Small intestine (tissue), 7 donors: ENCODE measurements at regions not wholly inside any gene's neighbourhood (a gene's known extent, or its start where the extent isn't known, plus 50 kb on each side); places are given as distances from the start of the nearest gene placed in this dataset.
"Not testable (repeated sequence)": the region's sequence is repeated elsewhere in the genome, so short reads cannot be mapped to it uniquely, and the experiment has no call there.

Experiments used
- DNase-seq, 2 donors: peaks; one replicate each; pipeline versions ENCODE4 v3.0.0 to v3.0.0-alpha.2; 2013
- FAIRE-seq: peaks from 2 replicates; lab custom pipeline; 2012; peaks lifted over from hg19 to GRCh38; lab: Jason Lieb, UNC
- H3K27ac ChIP-seq, 3 donors: one replicate each; pipeline ENCODE4 v1.5.1; 2013; ENCODE audit warnings: low read length in 2 of 3, mild to moderate bottlenecking in 2 of 3, control low read depth in 1 of 3, inconsistent platforms in 1 of 3, low read depth in 1 of 3, moderate library complexity in 1 of 3
- H3K27me3 ChIP-seq, 3 donors: one replicate each; pipeline ENCODE4 v1.6.1; 2013; ENCODE audit warnings: low read length in 3 of 3, inconsistent platforms in 1 of 3; ENCODE audit not compliant: control insufficient read depth in 3 of 3, insufficient read depth in 3 of 3
- H3K36me3 ChIP-seq, 3 donors: one replicate each; pipeline ENCODE4 v1.6.1; 2013; ENCODE audit warnings: low read length in 3 of 3, inconsistent platforms in 1 of 3, low read depth in 1 of 3, mild to moderate bottlenecking in 1 of 3, moderate library complexity in 1 of 3; ENCODE audit not compliant: control insufficient read depth in 3 of 3, insufficient read depth in 2 of 3
- H3K4me1 ChIP-seq, 3 donors: one replicate each; pipeline ENCODE4 v1.6.1; 2013; ENCODE audit warnings: low read length in 2 of 3, inconsistent platforms in 1 of 3, low read depth in 1 of 3, mild to moderate bottlenecking in 1 of 3, moderate library complexity in 1 of 3; ENCODE audit not compliant: control insufficient read depth in 3 of 3, insufficient read depth in 2 of 3
- H3K4me3 ChIP-seq, 3 donors: one replicate each; pipeline ENCODE4 v1.5.1; 2013; ENCODE audit warnings: low read length in 3 of 3, control low read depth in 1 of 3, inconsistent platforms in 1 of 3, low read depth in 1 of 3, mild to moderate bottlenecking in 1 of 3, moderate library complexity in 1 of 3
- H3K9me3 ChIP-seq, 2 donors: one replicate each; pipeline ENCODE4 v1.6.1; 2013; ENCODE audit warnings: low read depth in 1 of 2, low read length in 1 of 2; ENCODE audit not compliant: control insufficient read depth in 2 of 2, insufficient read depth in 1 of 2
- WGBS, 3 donors: extraction: QIAGEN DNeasy Blood & Tissue Kit; methylation state at CpG; one replicate each; pipeline ENCODE4 v1.1.7; 2013; 5-methylcytosine and 5-hydroxymethylcytosine counted together
- donor health status: healthy with polysubstance abuse.
- donor health status: control.
- donor health status: control.
- donor health status: Bipolar disorder and iron deficiency.
- donor health status: healthy.

DNA sequence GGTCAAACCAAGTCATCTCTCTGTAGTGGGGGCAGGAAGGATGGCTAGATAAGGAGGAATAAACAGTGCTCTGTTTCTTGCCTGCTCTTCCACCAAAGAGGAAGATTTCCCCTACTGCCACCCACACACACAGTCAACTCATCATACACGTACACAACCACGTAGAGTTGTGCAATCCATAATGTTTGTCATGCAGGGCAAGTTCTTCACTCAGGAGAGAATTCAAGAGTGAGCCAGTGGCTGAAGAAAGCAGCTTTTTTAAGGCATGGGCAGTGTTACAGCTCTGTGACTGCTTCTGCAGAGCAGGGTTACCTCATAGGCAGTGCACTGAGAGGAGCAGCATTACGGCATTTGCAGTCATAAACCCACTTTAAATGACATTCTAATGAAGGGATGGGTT lies 283.0 kb downstream of the RND3 start:
- DNase-seq (peak in 1 of 2 donors; percentile 32), FAIRE-seq (no peak)
- no peak overlapping the region for H3K4me3 ChIP-seq
- H3K27ac ChIP-seq = no peak overlapping the region
- H3K4me1 ChIP-seq = peaks cover 0 to 13% (median 0%) of the 10 kb centered on the region in 3 donors
- H3K9me3 ChIP-seq = no peaks in the 10 kb centered on the region
- WGBS, 3 donors = 68 to 69% (median 68%) methylated on average over 3 of the region's 3 CpGs
- no peaks in the 10 kb centered on the region for H3K36me3 ChIP-seq
- H3K27me3 ChIP-seq = peaks cover 0 to 2% (median 0%) of the 10 kb centered on the region in 3 donors

DNA sequence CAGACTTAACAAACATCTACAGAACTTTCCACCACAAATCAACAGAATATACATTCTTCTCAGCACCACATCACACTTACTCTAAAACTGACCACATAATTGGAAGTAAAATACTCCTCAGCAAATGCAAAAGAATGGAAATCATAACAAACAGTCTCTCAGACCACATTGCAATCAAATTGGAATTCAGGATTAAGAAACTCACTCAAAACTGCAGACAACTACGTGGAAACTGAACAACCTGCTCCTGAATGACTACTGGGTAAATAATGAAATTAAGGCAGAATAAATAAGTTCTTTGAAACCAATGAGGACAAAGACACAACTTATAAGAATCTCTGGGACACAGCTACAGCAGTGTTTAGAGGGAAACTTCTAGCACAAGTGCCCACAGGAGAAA lies 292.7 kb downstream of the RND3 start:
- not testable (repeated sequence) for H3K27ac ChIP-seq, DNase-seq, H3K9me3 ChIP-seq, H3K27me3 ChIP-seq, H3K4me1 ChIP-seq, H3K36me3 ChIP-seq, FAIRE-seq, H3K4me3 ChIP-seq
- 74 to 89% (median 83%) methylated on average over 1 of the region's 1 CpG for WGBS, 3 donors

DNA sequence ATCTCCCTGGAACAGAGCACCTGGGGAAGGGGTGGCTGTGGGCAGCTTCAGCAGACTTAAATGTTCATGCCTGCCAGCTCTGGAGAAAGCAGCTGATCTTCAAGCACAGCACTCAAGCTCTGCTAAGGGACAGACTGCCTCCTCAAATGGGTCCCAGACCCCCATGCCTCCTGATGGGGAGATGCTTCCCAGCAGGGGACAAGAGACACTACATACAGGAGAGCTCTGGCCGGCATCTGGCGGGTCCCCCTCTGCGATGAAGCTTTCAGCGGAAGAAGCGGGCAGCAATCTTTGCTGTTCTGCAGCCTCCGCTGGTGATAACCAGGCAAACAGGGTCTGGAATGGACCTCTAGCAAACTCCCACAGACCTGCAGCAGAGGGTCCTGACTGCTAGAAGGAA lies 294.8 kb downstream of the RND3 start:
- Histone ChIP-seq H3K4me1 (no peaks in the 10 kb centered on the region), H3K4me3 (no peak overlapping the region), H3K9me3 (peaks cover 0 to 3% of the 10 kb centered on the region in 2 donors), H3K27ac (no peak overlapping the region), H3K27me3 (no peaks in the 10 kb centered on the region), H3K36me3 (no peaks in the 10 kb centered on the region)
- no peak for FAIRE-seq
- DNase-seq = no peak
- 94 to 99% (median 98%) methylated on average over 6 of the region's 6 CpGs for WGBS, 3 donors

DNA sequence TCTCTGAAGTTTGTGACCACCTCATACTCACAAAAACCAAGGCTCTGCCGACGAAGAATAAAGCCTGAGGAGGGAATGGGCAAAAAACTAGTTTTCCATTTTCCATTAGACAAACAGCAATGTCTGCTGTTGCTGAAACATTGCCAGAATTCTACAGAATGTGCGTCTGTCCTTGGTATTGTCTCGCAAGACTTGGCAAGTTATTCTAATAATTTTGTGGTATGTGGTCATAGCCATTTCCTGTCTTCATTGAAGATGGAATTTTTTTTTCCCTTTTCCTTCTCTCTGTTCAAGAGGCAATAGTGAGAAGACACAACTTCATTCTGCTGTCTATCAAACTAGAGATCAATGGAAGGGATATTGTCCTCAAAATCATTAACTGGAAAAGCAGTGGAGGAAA lies 296.1 kb downstream of the RND3 start:
- Histone ChIP-seq H3K9me3 (peaks cover 0 to 1% of the 10 kb centered on the region in 2 donors), H3K4me3 (no peak overlapping the region), H3K4me1 (no peaks in the 10 kb centered on the region), H3K27me3 (no peaks in the 10 kb centered on the region), H3K27ac (no peak overlapping the region), H3K36me3 (no peaks in the 10 kb centered on the region)
- DNase-seq (no peak), FAIRE-seq (no peak)
- WGBS, 3 donors = 73 to 88% (median 81%) methylated on average over 4 of the region's 4 CpGs

DNA sequence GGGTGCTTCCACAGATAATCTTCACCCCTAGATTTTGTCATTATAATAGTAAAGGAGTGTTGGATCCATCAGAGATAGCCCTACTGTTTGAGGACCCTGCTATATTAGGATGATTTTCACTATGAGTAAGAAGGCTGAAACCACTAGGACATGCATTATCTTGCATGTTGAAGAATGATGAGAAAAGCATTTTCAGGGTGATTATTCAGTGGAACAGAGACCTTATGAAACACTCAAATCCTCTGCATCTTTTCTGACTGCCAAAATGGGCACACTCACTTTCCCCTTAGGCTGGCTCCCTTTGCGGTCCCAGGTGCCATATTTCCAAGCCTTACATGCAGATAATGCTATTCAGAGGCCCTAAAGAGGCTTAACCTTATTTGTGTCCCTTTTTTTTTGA lies 296.9 kb downstream of the RND3 start:
- no peaks in the 10 kb centered on the region for H3K27me3 ChIP-seq
- no peak for DNase-seq
- H3K36me3 ChIP-seq = no peaks in the 10 kb centered on the region
- H3K4me1 ChIP-seq = no peaks in the 10 kb centered on the region
- WGBS, 3 donors = 78 to 94% (median 92%) methylated on average over 1 of the region's 1 CpG
- no peaks in the 10 kb centered on the region for H3K9me3 ChIP-seq
- no peak overlapping the region for H3K4me3 ChIP-seq
- FAIRE-seq = no peak
- H3K27ac ChIP-seq = no peak overlapping the region

DNA sequence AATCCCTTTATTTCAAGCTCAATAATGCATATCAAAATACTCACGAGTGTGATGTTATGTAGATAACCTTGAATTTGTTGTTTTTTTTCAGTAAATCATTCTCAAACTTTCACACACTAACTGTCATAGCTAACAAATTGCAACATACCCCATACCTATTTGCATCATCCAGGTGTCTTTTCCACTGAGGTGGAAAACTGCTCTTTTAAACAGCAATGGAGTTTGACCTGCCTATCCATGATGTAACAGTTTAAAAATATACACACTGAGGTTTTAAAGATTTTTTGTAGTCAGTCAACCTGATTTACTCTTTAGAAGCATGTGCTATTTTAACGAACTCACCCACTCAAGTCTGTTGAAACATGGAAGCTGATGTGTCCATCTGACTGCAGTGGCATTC lies 298.7 kb downstream of the RND3 start:
- Histone ChIP-seq H3K9me3 (no peaks in the 10 kb centered on the region), H3K27me3 (no peaks in the 10 kb centered on the region), H3K4me1 (no peaks in the 10 kb centered on the region), H3K4me3 (no peak overlapping the region), H3K36me3 (no peaks in the 10 kb centered on the region), H3K27ac (no peak overlapping the region)
- 46 to 73% (median 62%) methylated on average over 2 of the region's 2 CpGs for WGBS, 3 donors
- DNase-seq = peak in 1 of 2 donors; percentile 25
- FAIRE-seq = no peak

DNA sequence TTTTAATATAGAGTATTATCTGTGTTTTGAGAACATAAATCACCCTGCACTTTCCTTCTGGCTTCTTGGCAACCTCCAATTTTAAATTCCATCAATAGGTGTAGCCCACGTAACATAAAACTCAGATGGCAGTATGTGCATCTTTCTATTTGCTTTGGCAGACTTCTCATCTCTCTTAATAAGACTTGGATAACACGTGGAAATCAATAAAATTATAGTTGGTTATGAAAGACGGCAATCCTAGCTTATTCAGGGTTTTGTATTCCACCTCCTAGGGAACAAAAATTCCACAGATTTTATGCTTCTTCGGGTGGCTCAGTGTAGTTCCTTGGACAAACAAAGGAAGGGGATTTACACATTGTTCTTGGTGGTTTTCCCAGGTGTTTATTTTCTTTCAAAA lies 299.3 kb downstream of the RND3 start:
- H3K27ac ChIP-seq = no peak overlapping the region
- no peaks in the 10 kb centered on the region for H3K36me3 ChIP-seq
- H3K9me3 ChIP-seq = no peaks in the 10 kb centered on the region
- H3K4me1 ChIP-seq = no peaks in the 10 kb centered on the region
- H3K27me3 ChIP-seq = no peaks in the 10 kb centered on the region
- no peak overlapping the region for H3K4me3 ChIP-seq
- WGBS, 3 donors = 10 to 41% (median 16%) methylated on average over 4 of the region's 4 CpGs
- FAIRE-seq = no peak
- peak in 1 of 2 donors; percentile 51 for DNase-seq

DNA sequence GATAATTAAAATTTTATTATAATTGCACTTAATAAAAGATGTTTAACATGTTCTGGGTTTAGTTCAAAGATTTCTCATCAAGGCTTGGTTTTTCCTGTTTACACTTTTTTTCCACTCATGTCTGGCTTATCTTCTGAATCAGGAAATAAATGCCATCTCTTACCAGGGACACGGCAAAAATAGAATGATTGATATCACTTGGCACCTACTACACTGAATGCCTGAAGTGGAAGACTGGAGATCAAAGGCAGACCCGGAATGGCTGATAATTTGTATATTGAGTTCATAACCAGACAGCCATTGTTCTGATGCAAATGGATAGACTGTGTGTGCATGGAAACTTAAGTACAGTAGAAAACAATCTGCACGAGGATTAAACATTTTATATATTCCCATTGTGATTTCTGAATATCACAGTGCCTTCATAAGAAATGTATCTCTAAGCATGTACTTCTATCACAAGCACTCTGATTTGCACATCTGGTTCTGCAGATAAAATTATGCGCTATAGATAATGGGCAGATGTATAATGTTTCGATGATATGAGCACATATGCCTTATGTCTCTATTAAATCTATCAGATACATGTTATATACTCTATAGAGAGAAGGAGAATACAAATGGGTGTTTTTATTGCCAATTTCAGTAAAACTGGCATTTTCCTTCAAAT lies 304.8 kb downstream of the RND3 start:
- no peaks in the 10 kb centered on the region for H3K4me1 ChIP-seq
- H3K9me3 ChIP-seq = peaks cover 0 to 3% of the 10 kb centered on the region in 2 donors
- H3K4me3 ChIP-seq = no peak overlapping the region
- 36 to 61% (median 51%) methylated on average over 5 of the region's 5 CpGs for WGBS, 3 donors
- DNase-seq = no peak
- H3K27me3 ChIP-seq = no peaks in the 10 kb centered on the region
- H3K36me3 ChIP-seq = no peaks in the 10 kb centered on the region
- no peak for FAIRE-seq
- H3K27ac ChIP-seq = no peak overlapping the region

DNA sequence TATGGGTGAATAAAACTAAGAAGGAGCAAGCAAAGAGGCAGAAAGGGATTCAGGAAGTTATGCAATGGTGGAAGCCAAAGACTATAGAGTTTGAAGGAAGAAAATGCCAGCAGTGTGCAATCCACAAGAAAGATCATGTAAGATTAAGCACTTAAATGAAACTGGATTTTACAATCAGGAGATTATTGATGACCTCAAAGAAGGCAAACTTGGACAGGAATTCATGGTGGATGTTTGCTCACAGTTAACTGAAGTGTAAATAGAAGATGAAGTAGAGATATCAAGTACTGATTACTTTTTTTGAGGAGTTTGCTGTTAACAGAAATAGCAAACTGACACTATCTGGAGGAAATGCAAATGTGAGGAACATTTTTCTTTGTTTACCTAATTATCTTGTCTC lies 308.9 kb downstream of the RND3 start:
- peaks cover 0 to 3% of the 10 kb centered on the region in 2 donors for H3K9me3 ChIP-seq
- no peak overlapping the region for H3K27ac ChIP-seq
- FAIRE-seq = no peak

More for the DNA sequence above, 308.9 kb downstream of the RND3 start:
- peaks cover 0 to 3% (median 0%) of the 10 kb centered on the region in 3 donors for H3K4me1 ChIP-seq
- peak in 1 of 2 donors; percentile 11 for DNase-seq
- no peaks in the 10 kb centered on the region for H3K36me3 ChIP-seq
- H3K27me3 ChIP-seq = no peaks in the 10 kb centered on the region
- H3K4me3 ChIP-seq = no peak overlapping the region
